ENCODE measurements at regions not wholly inside any gene's neighbourhood (a gene's known extent, or its start where the extent isn't known, plus 50 kb on each side); places are given as distances from the start of the nearest gene placed in this dataset.

DNA sequence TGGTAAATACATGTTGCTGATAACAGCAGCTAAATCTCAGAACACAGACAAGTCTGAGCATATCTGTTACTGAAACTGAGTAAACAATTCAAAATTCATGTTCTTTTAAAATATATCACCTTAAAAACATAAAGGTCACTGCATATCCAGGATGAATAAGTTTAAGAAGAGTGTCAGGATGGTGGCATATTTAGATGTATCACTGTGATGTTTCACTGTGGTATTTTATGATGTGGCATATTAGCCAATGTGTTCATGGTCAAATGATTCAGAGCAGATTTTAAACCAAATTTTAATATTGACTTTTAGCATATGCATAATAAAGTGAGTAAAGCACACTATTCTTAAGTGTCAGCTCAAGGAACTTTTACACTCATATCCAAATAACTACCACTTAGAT lies 346.4 kb upstream of the DPPA4 start:
- Histone ChIP-seq H3K27ac (no peak overlapping the region), H3K4me3 (replicated peaks in 1 of 3) (no peak overlapping the region), H3K27me3 (no peaks in the 10 kb centered on the region), H3K9me3 (no peaks in the 10 kb centered on the region), H3K4me1 (no peaks in the 10 kb centered on the region), H3K36me3 (no peaks in the 10 kb centered on the region)
- DNase-seq = no peak
- intact Hi-C loops (cut with DNase I) = no loop called here
- TF ChIP-seq POLR2A (IDR thresholded peaks at IDR 0.05) = no peak
- no peak for TF ChIP-seq CTCF (IDR thresholded peaks at IDR 0.05)

DNA sequence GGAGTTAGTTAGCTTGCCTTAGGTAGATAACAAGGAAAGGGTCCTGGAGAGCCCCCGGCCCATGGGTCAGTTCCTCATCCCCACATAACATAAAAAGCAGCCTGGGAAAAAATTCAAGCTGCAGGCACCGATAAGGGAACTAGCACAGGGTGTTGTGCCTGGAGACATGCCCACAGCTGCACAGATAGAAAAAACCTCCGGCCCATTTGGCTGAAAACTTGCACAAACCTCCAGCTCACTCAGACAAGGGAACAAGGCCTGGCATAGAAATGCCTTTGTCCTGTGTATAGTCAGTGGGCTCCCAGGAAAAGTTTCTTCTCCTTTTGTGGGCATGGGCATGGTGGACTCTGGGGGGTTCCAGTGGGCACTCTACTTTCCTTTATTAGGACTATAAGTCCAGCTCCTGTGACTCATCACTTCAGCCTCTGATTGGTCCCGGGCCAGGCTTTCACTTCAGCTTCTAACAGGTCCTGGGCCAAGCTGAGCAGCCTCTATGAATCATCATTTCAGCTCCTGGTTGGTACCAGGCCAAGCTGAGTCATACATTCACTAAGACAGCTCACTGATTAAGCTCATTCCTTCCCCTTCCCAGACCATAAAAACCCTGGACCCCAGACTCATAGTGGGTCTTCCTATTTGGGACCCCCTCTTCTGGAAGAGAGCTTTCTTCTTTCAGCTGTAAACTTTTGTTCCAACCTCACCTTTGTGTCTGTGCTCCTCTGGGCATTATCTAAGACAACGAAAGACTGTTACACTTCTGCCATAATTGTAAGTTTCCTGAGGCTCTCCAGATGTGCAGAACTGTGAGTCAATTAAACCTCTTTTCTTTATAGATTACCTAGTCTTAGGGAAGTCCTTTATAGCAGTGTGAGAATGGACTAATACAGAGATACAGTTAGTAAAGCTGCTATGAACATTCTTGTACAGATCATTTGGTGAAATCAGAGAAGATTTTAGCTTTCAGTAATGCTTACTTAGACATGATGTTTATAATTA lies 348.0 kb upstream of the DPPA4 start:
- 59 to 88% methylated on average over 5 of the region's 5 CpGs for WGBS, 2 donors
- Histone ChIP-seq H3K9me3 (no peaks in the 10 kb centered on the region), H3K27ac (no peak overlapping the region), H3K36me3 (no peaks in the 10 kb centered on the region), H3K4me1 (no peaks in the 10 kb centered on the region), H3K27me3 (no peaks in the 10 kb centered on the region), H3K4me3 (replicated peaks in 1 of 3) (no peak overlapping the region)
- intact Hi-C loops (cut with DNase I) = no loop called here
- peak; percentile 37 to 51 for DNase-seq
- TF ChIP-seq POLR2A (IDR thresholded peaks at IDR 0.05) = no peak
- no peak for TF ChIP-seq CTCF (IDR thresholded peaks at IDR 0.05)

GRCh38 chr3:109687626-109688025 lies 350.3 kb upstream of the DPPA4 start:
- Histone ChIP-seq H3K4me3 (replicated peaks in 1 of 3) (no peak overlapping the region), H3K27me3 (no peaks in the 10 kb centered on the region), H3K36me3 (no peaks in the 10 kb centered on the region), H3K4me1 (no peaks in the 10 kb centered on the region), H3K27ac (no peak overlapping the region), H3K9me3 (no peaks in the 10 kb centered on the region)
- TF ChIP-seq POLR2A (IDR thresholded peaks at IDR 0.05) = no peak
- TF ChIP-seq CTCF (IDR thresholded peaks at IDR 0.05) = no peak
- intact Hi-C loops (cut with DNase I) = no loop called here
- no peak for DNase-seq

DNA sequence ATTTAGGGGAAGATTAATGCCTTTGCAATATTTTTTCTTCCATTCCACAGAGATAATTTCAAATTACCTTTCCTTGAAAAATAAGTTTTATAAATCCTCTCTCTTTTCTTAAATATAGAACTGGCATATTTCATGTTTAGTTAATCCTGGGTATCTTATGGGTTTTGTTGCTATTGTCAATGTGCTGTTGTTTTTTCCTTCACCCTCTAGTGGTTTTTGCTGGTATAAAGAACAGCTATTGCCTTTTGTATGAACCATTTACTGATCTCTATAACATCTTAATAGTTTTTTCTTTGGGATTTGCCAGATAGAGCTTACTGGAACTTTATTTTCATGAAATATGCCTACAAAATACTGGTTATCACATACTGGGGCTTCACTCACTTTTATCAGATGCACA lies 359.6 kb upstream of the DPPA4 start:
- DNase-seq = no peak
- H3K36me3 ChIP-seq = no peaks in the 10 kb centered on the region
- H3K4me1 ChIP-seq = no peaks in the 10 kb centered on the region
- no peak overlapping the region for H3K27ac ChIP-seq
- no peaks in the 10 kb centered on the region for H3K9me3 ChIP-seq
- no peaks in the 10 kb centered on the region for H3K27me3 ChIP-seq
- intact Hi-C loops (cut with DNase I) = no loop called here
- no peak for TF ChIP-seq CTCF (IDR thresholded peaks at IDR 0.05)
- no peak for TF ChIP-seq POLR2A (IDR thresholded peaks at IDR 0.05)
- H3K4me3 ChIP-seq (replicated peaks in 1 of 3) = no peak overlapping the region

DNA sequence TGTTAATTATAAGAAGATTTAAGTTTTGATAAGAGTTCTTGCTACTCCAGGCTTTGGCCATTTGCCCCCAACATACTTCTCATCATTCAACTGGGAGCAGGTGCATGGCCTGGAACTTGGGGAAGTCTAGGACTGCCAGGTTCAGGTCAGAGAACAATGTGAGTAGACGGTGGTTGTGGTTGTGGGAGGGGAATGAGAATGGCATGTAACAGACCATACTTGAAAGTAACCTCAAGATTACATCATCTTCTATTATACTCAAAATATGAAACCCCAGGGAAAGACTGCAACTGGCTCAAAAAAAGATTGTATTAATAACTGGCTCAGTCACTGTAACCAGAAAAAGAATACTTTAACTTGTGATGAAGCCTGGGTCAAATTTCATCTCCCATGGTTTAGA lies 364.9 kb upstream of the DPPA4 start:
- Histone ChIP-seq H3K36me3 (no peaks in the 10 kb centered on the region), H3K27ac (no peak overlapping the region), H3K27me3 (no peaks in the 10 kb centered on the region), H3K4me3 (replicated peaks in 1 of 3) (no peak overlapping the region), H3K9me3 (no peaks in the 10 kb centered on the region), H3K4me1 (no peaks in the 10 kb centered on the region)
- TF ChIP-seq POLR2A (IDR thresholded peaks at IDR 0.05) = no peak
- no peak for TF ChIP-seq CTCF (IDR thresholded peaks at IDR 0.05)
- WGBS, 2 donors = 37 to 42% methylated on average over 1 of the region's 1 CpG
- DNase-seq = no peak
- intact Hi-C loops (cut with DNase I) = no loop called here
